GM21367 (cell line): ENCODE measurements at regions not wholly inside any gene's neighbourhood (a gene's known extent, or its start where the extent isn't known, plus 50 kb on each side); places are given as distances from the start of the nearest gene placed in this dataset.

Source experiments
- ATAC-seq: cut with Tn5 transposase; IDR thresholded peaks from one replicate; pipeline ENCODE4 v1.9.1; 2021; ENCODE audit not compliant: unreplicated experiment

DNA sequence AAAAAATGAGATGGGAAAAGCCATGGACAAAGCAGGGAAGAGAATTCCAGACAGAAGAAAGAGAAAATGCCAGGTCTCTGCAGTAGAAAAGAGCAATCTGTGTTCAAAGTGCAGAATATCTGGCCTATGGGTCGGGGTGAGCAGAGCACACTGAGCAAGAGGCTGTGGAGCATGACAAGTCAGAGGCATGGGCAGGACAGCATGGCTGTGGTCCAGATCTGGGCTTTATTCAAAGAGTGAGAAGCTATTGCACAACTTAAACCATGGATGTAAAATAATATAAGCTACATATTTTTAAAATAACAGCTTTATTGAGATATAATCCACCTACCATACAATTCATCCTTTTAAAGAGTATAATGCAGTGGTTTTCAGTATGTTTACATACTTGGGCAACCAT lies 133.1 kb upstream of the SPDL1 start:
- ATAC-seq: no peak

DNA sequence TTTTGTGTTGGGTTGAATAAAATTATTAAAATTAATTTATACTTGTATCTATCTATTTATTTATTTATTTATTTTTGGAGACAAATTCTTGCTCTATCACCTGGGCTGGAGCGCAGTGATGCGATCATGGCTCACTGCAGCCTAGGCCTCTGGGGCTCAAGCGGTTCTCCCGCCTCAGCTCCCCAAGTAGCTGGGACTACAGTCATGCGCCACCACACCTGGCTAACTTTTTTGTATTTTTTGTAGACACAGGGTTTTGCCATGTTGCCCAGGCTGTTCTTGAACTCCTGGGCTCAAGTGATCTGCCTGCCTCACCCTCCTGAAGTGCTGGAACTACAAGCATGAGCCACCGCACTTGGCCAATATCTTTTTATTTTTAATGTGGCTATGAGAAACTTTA lies 134.7 kb upstream of the SPDL1 start:
- no peak for ATAC-seq

DNA sequence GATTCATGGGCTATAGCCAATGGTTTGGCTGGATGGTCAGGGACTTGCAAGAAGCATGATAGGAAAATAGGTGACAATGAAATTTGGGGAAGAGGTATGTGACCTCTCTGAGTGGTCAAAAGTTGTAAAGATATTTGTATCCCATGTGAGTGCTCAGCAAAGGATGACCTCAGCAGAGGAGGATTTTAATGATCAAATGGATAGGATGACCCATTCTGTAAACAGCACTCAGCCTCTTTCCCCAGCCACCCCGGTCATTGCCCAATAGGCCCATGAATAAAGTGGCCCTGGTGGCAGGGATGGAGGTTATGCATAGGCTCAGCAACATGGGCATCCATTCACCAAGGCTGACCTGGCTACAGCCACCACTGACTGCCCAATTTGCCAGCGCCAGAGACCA lies 138.4 kb upstream of the SPDL1 start:
- ATAC-seq: no peak

DNA sequence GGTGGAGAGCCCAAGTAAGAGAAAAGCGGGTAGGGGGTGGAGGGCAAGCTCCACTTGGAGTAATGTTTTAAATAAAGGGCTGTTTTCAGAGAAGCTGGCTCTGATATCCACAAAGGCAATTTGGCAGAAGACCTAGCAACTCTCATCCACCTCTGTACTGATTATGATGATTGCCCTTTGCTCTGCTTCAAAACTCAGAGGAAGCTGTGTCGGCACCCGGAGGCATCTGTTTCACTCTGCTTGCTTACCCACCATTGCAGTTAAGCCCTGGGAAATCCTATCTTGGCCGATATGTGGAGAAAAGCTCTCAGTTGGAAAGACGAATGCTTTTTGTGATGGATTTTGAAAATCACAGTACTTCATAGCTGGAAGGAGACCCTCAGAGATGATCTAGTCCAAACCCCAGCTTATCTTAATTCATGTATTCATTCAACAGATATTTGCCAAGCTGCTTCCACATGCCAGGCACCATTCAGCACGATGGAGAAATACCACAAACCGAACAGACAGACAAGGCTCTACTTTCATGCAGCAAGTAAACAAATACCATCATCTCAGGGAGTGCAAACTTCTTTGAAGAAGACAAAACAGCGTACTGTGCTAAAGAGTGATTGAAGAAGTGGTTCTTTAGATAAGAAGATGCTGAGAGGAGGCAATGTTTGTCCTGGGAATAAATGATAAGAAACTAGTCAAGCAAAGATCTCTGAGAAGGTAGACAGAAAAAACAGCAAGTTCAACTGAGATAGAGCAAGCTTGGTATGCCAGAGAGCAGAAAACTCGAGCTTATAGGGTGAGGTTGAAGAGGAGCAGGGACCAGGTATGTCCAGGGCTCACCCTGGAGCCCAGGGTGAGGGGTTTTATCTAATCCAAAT lies 140.4 kb upstream of the SPDL1 start:
- ATAC-seq: no peak

DNA sequence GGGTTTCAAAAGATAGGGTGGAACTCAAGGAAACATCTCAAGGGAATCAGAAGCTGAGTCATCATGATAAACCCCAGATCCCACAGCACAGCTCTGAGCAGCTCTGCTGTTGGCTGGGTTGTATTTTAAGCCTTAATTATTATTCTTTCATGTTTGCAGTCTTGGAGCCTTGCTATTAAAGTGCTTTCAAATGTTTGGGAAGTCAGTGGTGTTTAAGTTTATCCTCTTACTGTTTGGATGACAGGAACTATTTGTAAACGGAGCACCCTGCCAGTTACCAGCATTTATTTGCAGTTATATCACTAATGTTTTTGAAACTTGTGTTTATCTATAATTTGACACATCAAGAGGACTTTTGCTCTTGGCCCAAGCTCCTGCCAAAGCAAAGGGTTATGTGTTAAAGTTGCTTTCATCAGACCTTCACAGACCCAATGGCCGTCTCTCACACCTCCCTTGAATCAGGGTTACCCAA lies 141.1 kb upstream of the SPDL1 start:
- ATAC-seq: no peak

DNA sequence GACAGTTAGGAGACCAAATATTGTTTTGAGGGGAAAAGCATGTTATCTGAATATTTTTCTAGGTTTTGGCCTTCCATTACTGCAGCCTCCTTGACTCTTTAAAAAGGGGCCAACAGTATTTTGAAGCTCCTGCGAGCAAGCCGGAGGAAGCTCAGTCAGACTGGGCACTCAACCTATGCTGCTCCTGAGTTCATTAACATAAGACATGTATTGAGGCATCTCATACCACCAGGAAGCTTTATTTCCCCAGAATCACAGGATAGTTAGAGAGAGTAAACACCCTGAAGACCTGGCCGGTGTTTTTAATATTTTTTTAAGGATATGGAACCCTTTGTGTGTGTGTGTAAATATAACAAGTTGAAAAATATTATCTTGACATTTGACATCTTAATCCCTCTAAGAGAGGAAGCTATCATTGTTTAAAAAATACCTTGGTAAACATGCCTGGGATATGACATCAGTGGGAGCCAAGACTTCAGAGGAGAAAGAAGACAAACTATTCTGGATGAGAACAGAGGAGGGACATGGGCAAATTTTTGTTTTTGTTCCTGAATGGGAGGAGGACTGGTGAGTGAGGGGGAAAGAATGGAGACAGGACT lies 139.3 kb upstream of the SLIT3 start:
- ATAC-seq: no peak

DNA sequence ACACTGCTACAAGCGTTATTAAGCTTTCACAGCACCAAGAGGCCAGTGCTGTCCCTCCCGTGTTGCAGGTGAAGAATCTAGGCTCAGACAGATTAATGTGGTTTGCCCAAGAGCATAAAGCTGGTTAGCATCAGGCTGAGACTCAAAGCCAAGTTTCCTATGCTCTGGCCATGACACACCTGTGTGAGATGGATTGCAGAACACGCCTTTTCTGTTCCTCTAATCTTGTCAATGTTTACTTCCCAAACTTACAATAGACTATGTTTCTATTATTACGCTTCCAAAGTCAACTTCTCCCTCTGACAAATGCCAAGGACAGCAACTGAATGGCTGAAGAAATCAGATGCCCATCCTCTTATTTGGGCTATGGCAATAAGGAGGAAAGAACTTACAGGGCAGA lies 138.4 kb upstream of the SLIT3 start:
- no peak for ATAC-seq

DNA sequence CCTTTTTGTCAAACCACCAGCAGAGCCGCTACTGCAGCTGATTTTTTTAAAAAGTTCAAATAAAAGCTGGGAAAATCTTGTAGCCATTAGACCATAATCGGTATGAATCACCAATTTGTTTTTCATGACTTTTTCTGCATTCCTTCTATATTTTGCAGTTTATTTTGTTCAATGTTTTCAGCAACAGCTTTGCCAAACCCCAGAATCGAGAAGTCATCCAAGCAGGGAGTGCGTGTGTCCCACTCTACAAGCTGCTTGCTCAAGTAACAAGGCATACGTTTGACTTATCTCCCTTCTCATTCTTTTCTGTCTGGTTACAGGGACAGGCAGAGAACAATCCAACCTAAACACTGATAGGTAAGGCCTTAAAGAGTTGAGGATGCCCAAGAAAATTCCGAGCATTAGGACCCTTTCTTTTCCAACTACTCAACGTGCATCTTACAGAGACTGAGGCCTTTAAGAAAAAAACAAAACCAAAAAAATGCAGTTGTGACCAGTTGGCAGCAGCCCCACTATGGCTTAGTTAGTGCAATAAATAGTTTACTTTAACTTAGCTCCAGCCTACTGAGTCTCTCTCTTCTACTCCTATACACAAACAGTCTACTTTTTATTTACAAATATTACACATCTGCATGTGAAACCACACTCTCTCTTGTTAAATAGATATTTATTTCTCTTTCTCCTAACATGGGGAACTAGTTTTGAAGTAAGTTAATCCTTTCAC lies 134.7 kb upstream of the SLIT3 start:
- no peak for ATAC-seq

DNA sequence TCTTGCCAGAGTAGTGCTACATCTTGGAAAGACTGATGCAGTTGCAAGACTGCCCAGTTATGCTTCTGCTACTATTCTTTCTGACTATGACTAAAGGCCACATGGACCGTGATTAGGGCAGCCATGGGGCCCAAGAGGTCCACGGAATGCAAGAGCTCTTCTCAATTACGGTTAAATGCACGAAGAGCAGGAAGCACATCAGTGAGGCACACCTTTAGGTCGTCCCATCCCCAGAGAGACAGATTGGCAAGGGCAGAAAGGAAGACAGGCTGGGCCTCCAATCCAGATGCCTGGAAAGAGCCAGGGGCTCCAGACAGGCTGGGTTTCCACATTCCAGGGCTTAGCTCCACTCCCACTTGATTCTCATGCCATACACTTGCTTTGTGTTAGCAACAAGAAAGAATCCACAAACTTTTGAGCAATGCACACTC lies 132.3 kb upstream of the SLIT3 start:
- no peak for ATAC-seq

DNA sequence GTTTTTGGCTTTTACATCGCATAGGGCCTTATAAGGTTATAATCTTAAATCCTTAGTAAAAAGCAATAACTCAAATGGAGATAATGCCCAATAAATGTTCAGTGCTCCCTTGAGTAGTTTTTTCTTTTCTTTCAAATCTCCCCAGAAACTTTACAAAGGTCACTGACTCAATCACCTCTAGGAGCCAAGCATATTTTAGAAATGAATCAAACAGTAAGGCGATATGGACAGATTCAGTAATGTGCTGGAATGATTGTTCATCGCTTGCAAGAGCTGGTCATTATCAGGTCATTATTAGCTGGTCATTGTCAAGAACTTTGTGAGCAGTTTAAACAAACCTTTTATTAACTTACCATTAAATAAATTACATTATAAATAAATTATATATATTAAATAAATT lies 130.4 kb upstream of the SLIT3 start:
- no peak for ATAC-seq

DNA sequence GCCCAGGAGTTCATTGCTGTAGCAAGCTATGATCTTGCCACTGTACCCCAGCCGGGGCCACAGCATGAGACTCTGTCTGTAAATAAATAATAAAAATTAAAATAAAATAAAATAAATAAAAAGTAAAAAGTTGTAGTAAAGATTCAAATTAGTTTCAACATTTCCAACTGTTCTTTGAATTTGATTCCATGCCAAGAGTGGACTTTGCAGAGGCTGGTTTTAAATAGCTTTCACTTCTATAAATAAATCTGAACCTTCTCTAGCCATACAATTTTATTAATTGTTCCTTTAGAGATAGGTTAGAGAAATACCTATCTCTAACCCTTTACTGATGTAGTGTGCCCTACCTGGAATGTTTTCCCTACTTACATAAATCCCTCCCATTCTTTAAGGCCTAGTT lies 129.7 kb upstream of the SLIT3 start:
- ATAC-seq: no peak

DNA sequence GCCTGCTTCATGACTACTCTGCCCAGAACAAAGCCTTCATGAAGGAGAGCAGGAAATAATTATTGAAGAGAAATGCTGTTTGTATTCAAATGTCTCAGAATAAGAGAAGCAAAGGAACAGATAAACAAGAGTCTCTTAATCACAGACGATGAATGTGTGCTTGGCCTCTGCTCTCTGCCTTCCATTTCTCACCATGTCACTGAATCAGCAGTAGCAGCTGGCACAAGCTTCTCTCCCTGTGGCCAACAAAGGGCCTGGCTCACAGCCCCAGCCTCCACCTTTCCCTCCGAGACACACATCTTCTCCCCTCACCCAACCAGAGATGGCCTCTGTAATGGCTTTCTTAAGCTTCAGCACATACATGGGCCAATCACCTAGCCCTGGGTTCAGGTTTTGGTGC lies 128.1 kb upstream of the SLIT3 start:
- no peak for ATAC-seq

DNA sequence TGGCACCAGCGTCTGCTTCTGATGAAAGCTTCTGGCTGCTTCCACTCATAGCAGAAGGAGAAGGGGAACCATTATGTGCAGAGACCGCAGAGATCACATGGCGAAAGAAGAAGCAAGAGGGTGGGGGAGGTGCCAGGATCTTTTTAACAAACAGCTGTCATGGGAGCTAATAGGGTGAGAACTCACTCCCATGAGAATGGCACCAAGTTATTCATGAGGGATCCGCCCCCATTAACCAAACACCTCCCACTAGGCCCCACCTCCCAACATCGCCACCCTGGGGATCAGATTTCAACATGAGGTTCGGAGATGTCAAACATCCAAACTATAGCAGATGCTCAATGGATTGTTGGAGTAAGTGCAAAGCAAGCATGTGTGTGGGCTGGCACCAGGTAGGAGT lies 125.8 kb upstream of the SLIT3 start:
- no peak for ATAC-seq

DNA sequence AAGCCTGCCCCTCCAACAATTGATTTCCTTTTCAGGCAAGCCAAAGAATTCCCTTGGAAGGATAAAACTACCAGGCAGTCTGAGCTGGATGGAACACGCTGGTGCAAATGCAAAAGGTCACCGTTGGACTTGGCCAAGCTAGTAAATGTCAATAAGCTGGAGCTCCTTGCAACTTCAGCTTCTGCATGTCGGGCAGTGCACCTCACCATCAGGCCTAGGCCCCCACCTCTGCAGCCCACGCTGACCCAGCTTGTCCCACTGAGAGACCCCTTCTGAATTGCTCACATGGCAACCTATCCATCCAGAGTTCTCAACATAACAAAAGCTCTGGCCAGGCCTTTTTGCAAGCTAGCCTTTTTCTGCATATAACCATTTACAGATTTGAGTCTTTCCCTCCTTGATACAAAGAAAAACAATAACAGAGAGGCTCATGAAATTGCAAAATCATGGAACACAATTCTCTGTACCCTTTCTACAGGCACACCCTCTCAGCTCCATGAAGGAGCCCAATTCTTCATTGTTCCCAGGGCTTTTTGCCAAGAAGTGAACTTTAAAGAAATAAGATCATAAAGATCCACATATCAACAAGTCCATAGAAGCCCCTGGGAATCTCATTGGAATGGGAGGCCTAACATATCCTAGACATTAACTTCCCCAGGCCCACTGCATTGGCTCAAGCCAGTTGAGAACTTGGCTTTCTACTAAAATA lies 123.9 kb upstream of the SLIT3 start:
- no peak for ATAC-seq

DNA sequence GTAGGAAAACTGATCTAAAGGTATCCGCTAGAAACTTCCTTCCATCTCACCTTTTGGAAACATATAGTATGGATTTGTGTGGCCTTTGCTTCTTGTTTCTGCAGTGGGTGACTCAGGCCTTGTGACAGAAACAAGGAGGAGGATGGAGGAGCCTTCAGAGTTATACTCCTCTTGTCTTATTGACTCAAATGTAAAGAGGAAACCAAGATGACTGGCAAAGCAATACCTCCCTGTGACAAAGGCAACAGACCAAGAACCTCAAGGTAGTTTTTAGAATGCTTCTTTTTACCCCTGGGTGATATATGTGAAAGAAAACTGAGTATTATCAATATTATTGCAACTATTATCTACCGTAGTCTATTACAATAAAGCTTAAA lies 123.3 kb upstream of the SLIT3 start:
- no peak for ATAC-seq

DNA sequence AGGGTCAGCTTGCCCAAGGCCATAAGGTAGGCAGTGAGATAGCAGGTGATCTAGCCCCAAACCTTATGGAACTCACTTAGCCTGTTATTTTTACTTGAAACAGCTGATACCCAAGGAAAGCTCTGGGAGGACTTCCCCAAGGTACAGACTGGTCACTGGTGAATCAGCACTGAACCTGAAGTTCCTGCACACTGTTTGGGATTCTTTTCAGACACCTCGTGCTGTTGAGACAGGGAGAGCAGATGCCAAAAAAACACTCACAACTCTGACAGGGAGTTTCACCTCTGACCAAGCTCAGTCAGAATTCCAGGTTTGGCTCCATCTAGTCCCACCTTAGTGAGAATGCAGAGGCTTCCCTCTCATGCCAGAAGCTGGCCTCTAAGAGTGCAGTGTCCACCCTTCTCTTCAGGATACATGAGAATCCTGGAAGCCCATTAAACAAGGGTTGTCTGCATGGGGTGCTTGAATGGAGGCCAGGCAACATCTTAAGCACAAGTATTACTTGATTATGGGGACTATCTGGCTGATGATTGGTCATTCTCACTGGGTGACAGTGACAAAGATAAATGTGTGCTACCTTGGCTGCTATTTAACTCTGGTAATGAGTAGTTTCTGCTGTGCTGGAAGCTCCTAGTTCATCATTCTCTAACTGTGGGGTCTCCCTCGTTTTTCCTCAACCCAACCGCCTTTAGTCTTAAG lies 122.8 kb upstream of the SLIT3 start:
- no peak for ATAC-seq

DNA sequence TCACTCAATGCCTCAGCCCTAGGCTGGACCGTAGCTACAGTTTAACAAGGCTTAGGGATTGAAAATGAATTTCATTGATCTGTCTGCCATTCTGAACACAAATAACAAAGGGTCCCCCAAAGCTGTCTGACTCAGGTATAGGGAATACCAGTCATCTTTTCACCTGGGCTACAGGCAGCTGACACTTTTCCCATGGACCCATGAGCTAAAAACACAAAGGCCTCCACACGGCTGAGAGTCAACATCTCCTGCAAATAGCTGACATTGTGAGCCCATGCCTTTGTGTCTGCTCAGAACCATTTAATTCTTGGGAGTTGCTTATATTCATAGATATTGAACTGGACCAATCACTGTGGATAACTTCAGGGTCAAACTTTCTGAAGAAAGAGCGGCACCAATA lies 121.1 kb upstream of the SLIT3 start:
- no peak for ATAC-seq

DNA sequence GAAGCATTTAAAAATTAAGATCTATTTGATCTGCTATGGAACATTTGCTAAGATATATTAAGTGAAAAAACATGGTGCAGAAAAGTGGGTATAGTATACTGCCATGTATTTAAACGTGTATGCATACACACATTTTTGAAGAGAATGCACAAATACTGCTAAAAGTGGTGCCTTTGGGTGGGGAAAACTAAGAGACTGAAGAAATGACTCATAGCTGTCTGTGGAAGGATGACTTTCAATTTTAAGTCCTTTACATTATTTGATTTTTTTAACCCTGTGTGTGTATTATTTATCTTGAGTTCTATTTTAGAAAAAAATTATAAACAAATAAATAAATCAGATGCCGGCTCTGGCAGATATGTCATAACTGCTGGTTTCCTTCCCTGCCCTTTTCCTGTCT lies 120.7 kb upstream of the SLIT3 start:
- no peak for ATAC-seq

DNA sequence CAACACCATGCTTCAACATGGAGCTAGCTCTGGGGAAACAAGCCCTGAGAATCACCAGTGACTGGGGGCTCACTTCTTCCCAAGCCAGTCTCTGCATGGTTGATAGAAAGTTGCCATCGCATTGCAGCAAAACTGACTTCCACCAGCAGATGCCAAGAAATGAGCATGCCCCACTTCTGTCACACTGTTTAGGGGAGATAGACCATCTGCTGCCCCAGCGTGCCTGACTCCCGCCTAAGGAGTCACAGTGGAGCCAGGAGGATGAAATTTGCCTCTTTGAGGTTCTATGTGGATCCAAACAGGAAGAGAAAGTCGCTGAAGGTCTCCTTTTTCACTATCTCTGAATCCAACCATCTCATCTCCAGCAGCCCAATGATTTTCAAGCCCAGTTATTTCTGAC lies 116.7 kb upstream of the SLIT3 start:
- ATAC-seq: no peak

DNA sequence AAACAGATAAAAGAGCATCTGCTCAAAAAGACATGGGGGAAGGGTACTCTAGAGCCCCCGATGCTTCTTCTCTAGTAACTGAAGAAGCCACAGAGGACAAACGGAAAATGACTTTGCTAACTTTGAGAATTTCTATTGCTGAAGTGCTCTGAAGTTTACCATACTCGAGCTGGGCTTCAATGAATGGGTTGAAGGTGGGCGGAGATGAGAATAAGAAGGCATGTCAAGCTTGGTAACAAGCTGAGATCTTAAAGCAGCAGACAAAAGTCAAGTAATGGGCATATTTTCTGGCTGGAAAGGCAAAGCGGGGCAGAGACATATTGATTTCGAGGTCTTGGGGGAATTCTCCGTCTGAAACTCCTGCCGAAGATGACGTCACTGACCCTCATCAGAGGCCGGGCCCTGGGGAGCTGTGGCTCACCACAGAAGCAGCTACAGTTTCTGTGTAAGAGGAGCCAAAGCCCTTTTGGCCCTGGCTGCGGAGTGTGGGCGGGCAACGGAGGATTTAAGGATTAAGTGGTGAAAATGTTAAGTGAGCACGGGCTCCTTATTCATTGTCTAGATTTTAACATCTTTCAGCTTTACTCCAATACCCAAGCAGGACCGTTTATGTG lies 115.8 kb upstream of the SLIT3 start:
- peak; percentile 96 for ATAC-seq
